ENCODE measurements at regions not wholly inside any gene's neighbourhood (a gene's known extent, or its start where the extent isn't known, plus 50 kb on each side); places are given as distances from the start of the nearest gene placed in this dataset.
"Not testable (repeated sequence)": the region's sequence is repeated elsewhere in the genome, so short reads cannot be mapped to it uniquely, and the experiment has no call there.

DNA sequence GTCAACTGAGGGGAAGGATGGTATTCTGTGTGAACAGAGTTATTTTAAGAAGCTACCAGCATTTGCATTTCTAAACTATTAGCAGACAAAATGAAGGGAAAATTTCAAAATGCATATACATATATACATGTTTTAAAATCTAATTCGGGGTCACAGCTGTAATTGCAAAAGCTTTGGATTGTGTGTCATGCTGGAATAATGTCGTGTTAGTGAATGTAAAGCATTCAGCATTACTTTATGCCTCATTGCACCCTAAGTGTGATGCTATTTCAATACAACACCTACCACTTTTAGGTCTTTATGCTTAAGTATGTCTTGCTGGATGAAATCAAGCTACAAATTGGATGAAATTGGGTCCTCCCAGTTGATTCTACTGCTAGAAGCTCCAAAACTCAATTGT, 687.6 kb upstream of the MEF2C start:
- H3K4me3 ChIP-seq (ENCODE audit: low read depth, low read length), result no peak overlapping the region
- no peak for DNase-seq (ENCODE audit: low read depth)

DNA sequence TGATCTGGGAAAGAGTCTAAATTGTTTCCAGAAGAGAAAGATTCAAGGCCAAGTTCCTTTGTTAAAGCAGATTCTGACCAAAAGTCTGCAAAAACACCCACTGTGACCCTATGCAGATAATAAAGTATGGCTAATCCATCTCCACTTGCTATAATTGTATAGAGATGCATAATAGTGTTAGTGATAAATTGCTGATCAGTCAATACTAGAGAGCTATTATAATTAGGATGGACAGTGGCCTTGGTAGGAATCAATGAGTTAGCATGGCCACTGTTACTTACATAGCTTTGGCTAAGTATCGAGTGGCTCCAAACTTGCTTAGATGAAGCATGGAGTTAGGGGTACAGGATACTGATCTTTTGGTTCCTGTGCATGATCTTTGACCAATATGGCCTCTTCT, 683.4 kb upstream of the MEF2C start:
- no peak for DNase-seq (ENCODE audit: low read depth)
- H3K4me3 ChIP-seq (ENCODE audit: low read depth, low read length), result no peak overlapping the region

DNA sequence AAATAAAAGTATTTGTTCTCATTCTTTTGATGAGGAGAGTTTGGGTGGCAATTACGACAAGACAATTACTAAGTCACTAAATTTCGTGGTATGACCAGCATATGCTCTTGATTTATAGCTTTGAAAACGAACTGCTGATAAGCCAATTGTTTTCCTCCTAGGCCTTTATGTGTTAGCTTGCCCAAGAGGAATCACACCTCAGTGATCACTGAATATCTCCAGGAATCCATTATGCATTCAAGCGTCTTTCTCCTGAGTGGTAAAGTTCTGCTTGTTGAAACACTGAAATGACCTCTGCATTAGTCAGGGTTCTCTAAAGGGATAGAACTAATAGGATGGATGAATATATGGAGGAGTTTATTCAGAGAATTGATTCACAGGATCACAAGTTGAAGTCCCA, 677.7 kb upstream of the MEF2C start:
- no peak for DNase-seq (ENCODE audit: low read depth)
- H3K4me3 ChIP-seq (ENCODE audit: low read depth, low read length), result no peak overlapping the region

DNA sequence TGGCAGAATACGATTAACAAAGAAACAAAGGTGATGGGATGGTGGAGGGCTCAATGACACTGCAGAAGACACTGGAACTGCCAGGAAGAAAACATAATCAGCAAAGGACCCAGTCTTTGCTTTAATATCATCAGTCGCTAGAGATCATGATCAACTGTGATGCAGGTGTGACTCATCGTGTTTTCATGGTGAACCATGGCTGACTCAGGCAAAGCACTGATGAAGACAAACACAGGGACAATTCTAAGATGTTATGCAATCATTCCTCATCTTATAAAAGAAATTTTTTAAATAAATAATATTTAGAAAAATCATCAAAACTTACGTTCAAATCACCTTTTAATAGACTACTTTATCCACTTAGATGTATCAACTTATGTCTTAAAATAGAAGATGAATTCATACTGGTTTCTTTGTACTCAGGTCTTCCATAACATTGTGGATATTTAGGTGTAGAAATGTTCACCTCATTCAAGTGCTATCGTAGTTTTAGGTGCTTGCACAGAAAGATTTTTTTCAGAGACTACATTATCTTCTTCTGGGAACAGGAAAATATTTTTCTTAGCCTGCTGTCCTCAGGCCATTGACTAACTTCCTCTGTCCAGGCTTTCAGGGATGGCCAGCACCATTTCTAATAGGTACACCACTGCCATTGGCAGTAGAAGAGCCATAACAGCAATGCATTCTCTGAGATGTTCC, 673.4 kb upstream of the MEF2C start:
- peak; percentile 75 for DNase-seq (ENCODE audit: low read depth)
- H3K4me3 ChIP-seq (ENCODE audit: low read depth, low read length), result no peak overlapping the region

DNA sequence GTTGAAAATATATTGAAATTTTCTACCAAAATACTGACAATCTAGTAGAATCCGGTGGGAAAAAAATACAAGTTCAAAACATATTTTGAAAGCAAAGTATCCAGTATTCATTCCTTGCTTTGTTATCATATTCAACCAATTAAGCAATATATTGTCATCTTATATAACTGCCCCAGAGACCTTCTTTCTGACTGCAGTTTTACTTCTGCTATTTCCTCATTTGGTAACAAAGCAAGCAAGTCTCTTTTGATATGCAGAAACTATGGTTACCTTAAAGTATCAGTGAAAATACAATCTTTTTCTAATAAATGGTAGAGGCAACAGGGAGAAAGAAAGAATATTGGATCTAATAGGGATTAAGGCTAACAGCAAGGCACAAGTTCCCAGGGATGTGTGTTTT, 663.7 kb upstream of the MEF2C start:
- no peak for DNase-seq (ENCODE audit: low read depth)
- no peak overlapping the region for H3K4me3 ChIP-seq (ENCODE audit: low read depth, low read length)

DNA sequence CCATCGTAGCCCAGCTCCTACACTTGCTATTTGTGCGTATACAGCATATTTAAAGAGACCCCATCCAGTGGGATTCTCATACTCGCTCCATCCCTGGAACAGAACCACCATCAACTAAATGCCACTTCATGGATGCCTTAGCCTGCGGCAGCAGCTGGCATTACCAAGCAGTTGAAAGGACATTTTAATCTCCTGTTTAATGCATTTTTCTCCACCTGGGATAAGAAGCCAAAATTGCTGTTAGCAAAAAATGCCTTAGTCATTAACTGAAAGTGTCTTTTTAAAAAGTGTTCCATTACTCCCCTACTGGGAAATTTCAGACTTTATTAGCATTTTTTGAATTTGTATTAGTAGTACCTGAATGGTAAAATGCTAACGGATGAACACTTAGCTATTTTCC, 662.6 kb upstream of the MEF2C start:
- no peak for DNase-seq (ENCODE audit: low read depth)
- H3K4me3 ChIP-seq (ENCODE audit: low read depth, low read length), result no peak overlapping the region

DNA sequence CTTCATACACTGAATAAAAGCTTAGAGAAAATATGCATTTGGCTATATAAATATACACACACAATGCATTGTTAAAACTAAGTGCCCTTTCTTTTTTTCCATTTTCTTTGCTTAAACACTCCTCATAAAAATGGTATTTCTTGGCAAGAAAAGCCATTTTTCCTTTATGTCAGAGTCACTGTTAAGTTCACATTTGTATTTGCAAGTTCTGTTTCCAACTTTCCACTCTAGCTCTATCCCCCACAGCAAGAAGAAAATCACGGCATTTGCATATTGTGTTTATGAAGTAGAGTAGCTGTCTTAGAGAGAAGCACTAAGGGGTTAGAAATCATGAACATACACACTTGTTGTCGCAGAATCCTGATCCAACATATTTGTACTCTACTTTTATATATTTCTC, 662.1 kb upstream of the MEF2C start:
- DNase-seq (ENCODE audit: low read depth), result no peak
- H3K4me3 ChIP-seq (ENCODE audit: low read depth, low read length), result no peak overlapping the region

DNA sequence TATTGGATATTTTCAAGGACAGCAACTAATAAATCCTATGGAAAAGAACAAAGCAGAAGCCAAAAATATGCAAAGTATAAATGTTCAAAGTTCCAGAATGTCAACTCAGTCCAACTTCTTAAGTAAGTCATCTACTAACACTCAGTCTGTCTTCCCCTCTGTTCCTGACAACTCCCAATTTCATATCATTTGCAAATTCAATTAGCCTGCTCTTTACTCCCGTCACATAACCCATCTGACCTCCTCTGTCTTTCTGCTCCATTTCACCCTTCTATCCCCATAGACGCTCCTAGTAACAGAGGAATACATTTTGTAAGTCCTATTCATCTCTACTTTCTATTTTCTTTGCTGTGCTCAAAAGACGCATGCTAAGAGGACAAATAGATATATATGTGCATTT, 659.8 kb upstream of the MEF2C start:
- H3K4me3 ChIP-seq (ENCODE audit: low read depth, low read length), result no peak overlapping the region
- DNase-seq (ENCODE audit: low read depth), result no peak

DNA sequence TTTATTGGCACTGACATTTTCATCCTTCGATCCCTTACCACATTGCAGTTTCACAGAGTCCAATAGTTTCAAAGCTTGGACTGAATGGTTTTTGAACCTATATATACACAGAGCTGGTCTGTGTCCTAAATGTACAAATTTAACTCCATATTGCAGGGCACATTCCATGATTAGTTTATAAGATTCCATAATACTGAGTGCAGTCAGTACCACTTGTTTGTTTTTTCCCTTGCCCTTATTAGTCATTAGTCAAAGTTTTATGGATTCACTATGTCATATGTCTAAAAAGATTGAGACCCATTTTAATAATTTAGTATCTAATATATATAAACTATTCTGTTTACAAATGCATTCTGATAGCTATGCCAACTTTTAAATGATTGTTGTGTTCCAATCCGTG, 654.8 kb upstream of the MEF2C start:
- no peak for DNase-seq (ENCODE audit: low read depth)
- no peak overlapping the region for H3K4me3 ChIP-seq (ENCODE audit: low read depth, low read length)

DNA sequence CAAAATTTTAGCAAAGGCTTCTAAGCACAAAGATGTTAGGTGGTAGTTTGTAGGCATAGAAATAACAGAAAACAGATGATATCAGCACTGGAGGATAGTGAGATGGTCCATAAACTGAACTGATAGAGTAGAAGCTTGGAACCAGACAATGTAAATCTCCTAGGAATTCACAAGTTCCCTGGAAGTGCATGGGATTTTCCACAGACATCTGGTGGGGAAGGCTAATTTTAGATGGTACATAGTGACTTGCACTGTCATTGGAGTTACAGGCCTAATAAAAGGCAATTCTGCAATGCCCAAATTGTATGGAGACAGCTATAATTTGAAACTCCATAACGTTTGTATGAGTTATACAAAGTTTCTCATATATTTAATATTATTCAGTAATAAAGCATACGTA, 653.0 kb upstream of the MEF2C start:
- DNase-seq (ENCODE audit: low read depth), result no peak
- H3K4me3 ChIP-seq (ENCODE audit: low read depth, low read length), result no peak overlapping the region

DNA sequence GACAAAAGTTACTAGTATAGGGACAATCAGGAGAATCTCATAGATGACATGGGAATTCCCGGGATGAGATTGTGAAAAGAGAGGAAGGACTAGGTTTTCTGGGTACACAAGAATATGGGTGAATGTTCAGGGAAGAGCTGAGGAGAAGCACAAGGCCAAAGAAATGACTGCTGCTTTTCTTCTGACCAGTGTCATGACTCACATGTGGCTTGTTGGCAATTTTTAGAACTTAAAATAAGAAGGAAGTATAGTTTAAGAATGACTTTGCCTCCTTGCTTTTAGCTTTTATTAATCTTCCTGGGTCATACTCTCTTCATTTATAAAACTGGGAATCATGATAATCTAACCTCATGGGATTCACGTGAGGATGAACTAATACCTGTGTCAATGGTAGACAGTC, 652.4 kb upstream of the MEF2C start:
- H3K4me3 ChIP-seq (ENCODE audit: low read depth, low read length), result no peak overlapping the region
- no peak for DNase-seq (ENCODE audit: low read depth)

DNA sequence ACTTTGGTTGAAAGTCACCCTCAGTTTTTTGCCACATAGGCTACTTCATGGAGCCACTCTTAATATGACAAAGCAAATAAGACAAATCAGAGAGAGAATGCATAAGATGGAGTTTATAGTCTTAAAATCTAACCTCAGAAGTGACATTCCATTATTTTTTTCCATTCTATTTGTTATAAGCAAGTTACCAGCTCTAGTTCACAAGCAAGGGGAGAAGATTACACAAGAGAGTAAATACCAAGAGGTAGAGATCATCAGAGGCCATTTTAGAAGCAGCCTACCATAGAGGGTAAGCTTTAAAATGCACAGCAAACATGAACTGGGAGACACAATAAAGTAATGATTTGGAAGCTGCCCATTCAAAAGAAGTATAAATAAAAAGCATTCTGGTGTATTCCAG, 651.3 kb upstream of the MEF2C start:
- peak; percentile 23 for DNase-seq (ENCODE audit: low read depth)
- no peak overlapping the region for H3K4me3 ChIP-seq (ENCODE audit: low read depth, low read length)

DNA sequence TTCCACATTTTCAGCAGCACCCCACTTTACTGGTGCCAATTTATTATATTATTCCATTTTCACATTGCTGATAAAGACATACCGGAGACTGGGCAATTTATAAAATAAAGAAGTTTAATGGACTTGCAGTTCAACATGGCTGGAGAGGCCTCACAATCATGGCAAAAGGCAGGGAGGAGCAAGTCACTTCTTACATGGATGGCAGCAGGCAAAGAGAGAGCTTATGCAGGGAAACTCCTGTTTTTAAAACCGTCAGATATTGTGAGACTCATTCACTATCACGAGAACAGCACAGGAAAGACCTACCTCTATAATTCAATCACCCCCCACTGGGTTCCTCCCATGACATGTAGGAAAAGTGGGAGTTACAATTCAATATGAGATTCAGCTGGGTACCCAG, 641.8 kb upstream of the MEF2C start:
- no peak overlapping the region for H3K4me3 ChIP-seq (ENCODE audit: low read depth, low read length)
- no peak for DNase-seq (ENCODE audit: low read depth)

DNA sequence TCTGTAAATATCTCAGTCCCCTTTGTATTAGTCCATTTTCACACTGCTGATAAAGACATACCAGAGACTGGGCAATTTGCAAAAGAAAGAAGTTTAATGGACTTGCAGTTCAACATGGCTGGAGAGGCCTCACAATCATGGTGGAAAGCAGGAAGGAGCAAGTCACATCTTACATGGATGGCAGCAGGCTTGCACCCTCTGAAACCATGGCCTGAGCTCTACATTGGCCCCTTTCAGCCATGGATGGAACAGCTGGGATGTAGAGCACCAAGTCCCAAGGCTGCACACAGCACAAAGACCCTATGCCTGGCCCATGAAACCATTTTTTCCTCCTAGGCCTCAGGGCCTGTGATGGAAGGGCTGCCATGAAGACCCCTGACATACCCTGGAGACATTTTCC, 640.9 kb upstream of the MEF2C start:
- not testable (repeated sequence) for DNase-seq (ENCODE audit: low read depth); H3K4me3 ChIP-seq (ENCODE audit: low read depth, low read length)

DNA sequence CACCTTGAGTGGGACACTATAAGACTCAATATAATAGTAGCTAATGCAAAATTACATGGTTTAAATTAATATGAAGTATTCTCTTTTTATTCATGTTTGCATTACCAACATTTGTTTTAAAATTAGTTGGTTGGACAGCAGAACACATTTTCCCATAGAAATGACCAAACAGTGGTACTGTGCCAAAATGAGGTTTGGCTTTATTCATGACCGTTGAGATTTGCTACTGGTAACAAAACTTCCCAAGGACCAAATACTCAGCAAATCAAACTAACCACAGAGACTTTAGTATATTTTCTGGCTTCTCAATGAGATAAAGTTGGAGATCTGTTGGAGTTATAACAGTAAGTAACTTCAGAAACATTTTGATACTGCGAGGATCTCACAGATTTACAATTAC, 637.8 kb upstream of the MEF2C start:
- no peak for DNase-seq (ENCODE audit: low read depth)

DNA sequence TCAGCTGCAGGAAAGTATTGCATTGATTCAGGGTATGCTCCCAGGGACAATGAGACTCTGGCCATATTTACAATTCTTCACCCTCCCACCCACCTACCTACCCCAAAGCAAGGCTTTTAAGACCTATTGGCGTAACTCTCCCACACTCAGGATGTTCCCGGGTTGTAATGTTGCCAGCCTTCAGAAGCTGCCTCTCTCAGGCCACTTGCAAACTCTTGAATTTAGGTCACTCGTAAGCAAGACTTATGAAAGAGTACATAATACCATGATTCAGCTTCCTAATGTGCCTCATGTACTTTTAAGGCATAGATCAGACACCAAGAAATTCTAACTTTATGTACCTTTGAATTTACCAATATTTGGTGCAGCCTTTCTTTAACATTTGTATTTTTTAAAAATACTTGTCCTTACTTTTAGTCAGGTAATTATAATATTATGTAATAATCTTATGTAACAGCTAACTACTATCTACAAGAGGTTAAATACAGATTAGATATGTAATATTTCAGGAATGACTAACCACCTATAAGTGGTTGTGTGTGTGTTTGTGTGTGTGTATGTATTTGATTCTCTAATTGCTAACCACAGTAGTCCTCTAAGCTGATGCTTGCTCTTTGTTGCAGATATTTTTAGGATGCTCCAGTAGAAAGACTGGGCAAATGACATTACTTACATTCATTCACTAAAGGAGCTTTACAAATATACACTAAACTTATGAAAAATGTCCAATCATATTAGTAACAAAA, 630.5 kb upstream of the MEF2C start:
- DNase-seq (ENCODE audit: low read depth), result no peak
- no peak overlapping the region for H3K4me3 ChIP-seq (ENCODE audit: low read depth, low read length)

More for the DNA sequence above, 637.8 kb upstream of the MEF2C start:
- no peak overlapping the region for H3K4me3 ChIP-seq (ENCODE audit: low read depth, low read length)

DNA sequence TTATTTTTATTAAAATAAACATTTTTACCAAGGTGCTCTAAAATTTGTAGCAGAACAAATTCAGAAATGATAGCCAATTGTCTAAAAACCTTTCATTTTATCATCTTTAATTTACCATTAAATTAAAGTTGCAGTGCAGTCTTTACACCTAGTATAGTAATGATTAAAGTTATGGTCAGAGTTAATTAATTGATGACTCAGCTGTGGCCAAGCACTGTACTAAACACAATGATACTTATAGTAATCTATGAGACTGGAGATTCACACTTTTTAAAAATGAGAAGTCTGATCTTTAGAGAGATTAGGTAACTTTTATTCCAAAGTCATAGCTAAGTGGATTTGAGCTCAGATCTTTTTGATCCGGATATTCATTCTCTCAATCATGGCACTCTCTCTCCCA, 621.1 kb upstream of the MEF2C start:
- DNase-seq (ENCODE audit: low read depth), result no peak
- no peak overlapping the region for H3K4me3 ChIP-seq (ENCODE audit: low read depth, low read length)

DNA sequence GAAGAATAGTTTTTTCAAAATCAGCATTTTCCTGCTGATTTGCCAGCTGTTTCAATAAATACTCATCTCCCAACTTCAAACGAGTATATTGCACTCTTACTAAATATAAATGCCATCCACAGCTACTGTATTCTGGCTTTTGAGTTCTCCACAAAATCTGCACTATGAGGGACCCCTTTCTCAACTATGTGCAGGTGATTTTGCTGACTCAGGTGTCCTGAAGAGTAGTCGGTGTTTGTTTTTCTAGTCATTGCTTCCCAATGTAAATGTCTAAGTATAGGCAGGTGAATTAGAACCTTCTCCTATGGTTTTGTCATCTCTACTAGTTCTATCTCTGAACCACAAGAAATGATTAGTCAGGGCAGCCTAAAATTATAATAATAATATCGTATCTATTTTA, 616.8 kb upstream of the MEF2C start:
- no peak overlapping the region for H3K4me3 ChIP-seq (ENCODE audit: low read depth, low read length)
- no peak for DNase-seq (ENCODE audit: low read depth)

DNA sequence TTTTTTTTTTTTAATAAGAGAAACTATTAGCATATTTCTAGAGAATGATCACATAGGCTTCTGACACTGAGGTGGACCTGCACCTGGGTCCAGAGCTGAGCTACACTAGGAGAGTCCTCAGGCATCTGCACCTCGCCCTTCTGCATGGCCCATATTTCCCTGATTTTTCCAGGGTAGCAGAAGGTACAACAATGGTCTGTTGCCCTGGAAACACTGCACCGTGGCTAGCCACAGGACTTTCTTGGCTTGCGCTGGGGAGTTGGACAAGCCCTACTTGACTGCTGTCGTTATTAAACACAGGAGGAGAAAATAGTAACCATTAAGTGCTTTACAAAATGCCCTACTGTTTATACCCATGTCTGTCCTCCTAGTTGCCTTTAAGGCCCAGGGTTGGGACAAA, 615.7 kb upstream of the MEF2C start:
- no peak for DNase-seq (ENCODE audit: low read depth)
- no peak overlapping the region for H3K4me3 ChIP-seq (ENCODE audit: low read depth, low read length)

DNA sequence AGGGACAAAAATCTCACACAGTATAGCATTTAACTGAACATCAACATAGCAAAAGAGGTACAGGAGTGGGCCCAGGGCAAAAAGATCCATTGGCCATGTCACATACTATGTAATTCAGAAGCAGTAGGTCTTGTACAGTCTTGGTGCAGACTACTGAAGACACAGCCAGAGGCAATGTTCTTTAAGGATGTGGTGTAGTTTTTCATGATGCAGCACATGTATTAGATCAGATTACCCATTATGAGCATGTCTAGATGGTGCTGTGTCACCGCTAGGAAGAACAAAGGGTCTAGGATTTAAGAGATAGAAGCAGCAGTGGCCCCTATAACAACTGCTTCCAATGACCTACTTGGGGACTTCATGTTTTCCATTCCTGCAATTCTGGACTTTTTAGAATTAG, 610.4 kb upstream of the MEF2C start:
- no peak for DNase-seq (ENCODE audit: low read depth)
- H3K4me3 ChIP-seq (ENCODE audit: low read depth, low read length), result no peak overlapping the region

DNA sequence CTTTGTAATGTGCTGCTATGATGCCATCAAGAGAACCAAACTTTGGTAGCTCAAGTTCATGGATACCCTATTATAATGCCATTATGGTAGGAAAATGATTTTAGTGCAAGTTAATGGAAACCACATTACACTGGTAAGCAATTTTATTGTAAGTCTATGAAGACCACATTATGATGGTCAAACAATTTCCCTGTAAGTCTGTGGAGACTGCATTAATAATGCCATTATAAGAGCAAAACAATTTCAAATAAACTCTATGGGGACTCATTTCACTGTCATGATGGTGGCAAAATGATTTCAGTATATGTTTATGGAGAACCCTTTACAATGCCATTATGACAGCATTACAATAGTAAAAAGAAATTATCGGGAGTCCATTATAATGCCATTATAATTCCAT, 602.0 kb upstream of the MEF2C start:
- DNase-seq (ENCODE audit: low read depth), result no peak
- no peak overlapping the region for H3K4me3 ChIP-seq (ENCODE audit: low read depth, low read length)
